ENCODE measurements at regions not wholly inside any gene's neighbourhood (a gene's known extent, or its start where the extent isn't known, plus 50 kb on each side); places are given as distances from the start of the nearest gene placed in this dataset.

DNA sequence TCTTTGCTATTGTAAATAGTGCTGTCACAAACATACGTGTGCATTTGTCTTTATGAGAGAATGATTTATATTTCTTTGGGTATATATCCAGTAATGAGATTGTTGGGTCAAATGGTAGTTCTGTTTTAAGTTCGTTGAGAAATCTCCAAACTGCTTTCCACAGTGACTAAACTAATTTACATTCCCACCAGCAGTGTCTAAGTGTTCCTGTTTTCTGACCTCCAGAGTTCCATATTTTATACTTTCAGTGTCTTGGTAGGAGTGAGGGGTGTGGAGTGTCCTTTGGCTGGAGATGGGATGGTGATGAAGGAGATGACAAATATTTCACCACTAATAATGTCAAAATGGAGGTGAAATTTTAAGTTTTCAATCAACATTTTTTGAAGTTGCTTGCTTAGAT lies 86.4 kb downstream of the DACT1 start:
- TF ChIP-seq CTCF (IDR thresholded peaks at IDR 0.05; ENCODE audit: poor library complexity, severe bottlenecking) (no peak), EZH2 (IDR thresholded peaks at IDR 0.05; ENCODE audit: borderline replicate concordance, insufficient read depth, low read length, poor library complexity, severe bottlenecking) (no peak), MXI1 (conservative IDR thresholded peaks at IDR 0.05; ENCODE audit: poor library complexity, severe bottlenecking) (no peak), POLR2AphosphoS5 (IDR thresholded peaks at IDR 0.05) (no peak), EP300 (conservative IDR thresholded peaks at IDR 0.05; ENCODE audit: poor library complexity, severe bottlenecking) (no peak)
- TF ChIP-seq, protein P1, sequence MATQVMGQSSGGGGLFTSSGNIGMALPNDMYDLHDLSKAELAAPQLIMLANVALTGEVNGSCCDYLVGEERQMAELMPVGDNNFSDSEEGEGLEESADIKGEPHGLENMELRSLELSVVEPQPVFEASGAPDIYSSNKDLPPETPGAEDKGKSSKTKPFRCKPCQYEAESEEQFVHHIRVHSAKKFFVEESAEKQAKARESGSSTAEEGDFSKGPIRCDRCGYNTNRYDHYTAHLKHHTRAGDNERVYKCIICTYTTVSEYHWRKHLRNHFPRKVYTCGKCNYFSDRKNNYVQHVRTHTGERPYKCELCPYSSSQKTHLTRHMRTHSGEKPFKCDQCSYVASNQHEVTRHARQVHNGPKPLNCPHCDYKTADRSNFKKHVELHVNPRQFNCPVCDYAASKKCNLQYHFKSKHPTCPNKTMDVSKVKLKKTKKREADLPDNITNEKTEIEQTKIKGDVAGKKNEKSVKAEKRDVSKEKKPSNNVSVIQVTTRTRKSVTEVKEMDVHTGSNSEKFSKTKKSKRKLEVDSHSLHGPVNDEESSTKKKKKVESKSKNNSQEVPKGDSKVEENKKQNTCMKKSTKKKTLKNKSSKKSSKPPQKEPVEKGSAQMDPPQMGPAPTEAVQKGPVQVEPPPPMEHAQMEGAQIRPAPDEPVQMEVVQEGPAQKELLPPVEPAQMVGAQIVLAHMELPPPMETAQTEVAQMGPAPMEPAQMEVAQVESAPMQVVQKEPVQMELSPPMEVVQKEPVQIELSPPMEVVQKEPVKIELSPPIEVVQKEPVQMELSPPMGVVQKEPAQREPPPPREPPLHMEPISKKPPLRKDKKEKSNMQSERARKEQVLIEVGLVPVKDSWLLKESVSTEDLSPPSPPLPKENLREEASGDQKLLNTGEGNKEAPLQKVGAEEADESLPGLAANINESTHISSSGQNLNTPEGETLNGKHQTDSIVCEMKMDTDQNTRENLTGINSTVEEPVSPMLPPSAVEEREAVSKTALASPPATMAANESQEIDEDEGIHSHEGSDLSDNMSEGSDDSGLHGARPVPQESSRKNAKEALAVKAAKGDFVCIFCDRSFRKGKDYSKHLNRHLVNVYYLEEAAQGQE (IDR thresholded peaks at IDR 0.05; ENCODE audit: borderline replicate concordance): no peak
